ENCODE measurements at regions not wholly inside any gene's neighbourhood (a gene's known extent, or its start where the extent isn't known, plus 50 kb on each side); places are given as distances from the start of the nearest gene placed in this dataset.

DNA sequence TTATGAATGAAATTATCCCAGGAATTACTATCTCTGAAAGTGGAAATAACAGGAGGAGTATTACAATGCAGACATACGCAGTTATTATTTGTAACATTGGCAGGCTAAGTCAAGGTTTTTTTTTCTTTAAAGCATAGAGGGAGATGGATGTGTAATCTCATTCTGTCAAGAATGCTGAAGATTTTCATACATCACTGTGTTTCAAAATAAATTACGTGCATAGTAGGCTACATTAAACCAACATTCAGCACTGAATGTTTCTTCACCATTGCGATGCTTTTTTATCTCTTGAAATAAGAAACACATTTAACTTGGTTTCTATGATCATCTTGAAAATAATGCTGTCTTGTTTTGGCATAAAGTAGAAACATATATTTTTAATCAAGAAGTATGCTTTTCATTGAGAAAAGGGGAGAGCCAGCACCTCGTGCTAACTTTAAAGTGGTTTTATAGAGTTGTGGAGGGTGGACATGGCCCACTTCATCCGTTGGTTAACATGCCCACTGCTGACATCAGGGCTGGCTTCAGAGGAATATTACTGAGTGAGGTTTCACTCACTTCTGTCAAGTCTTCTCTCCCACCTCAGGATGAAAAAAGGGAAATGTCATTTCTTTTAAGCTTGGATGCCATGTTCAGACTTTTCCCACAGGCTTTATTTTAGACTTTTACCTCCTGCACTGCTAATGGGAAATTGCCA is 203.6 kb upstream of the MEF2C start:
- no peak overlapping the region for H3K9ac ChIP-seq (ENCODE audit: low read depth, low read length, poor library complexity)
- H2BK120ac ChIP-seq (ENCODE audit: low read depth, low read length) = no peak overlapping the region
- H3K23ac ChIP-seq (ENCODE audit: low read depth, low read length, poor library complexity) = no peak overlapping the region
- H3K4me2 ChIP-seq (ENCODE audit: insufficient read depth, low read length, poor library complexity, severe bottlenecking) = no peak overlapping the region
- H2AFZ ChIP-seq (ENCODE audit: low read length) = no peak overlapping the region
- H3K79me1 ChIP-seq (ENCODE audit: low read depth, low read length) = no peaks in the 10 kb centered on the region
- H3K4me1 ChIP-seq (ENCODE audit: control insufficient read depth in 2 of 2, insufficient read depth in 1 of 2, low read depth in 1 of 2, low read length in 2 of 2) = no peaks in the 10 kb centered on the region
- no peaks in the 10 kb centered on the region for H3K9me3 ChIP-seq (replicated peaks in 1 of 2; ENCODE audit: control insufficient read depth in 2 of 2, insufficient read depth in 1 of 2, low read depth in 1 of 2, low read length in 2 of 2)
- no peak overlapping the region for H2BK12ac ChIP-seq (ENCODE audit: low read length)
- DNase-seq (ENCODE audit: low spot score) = no peak
- no peak overlapping the region for H2BK15ac ChIP-seq (ENCODE audit: low read length)
- no peak overlapping the region for H4K8ac ChIP-seq (ENCODE audit: low read depth, low read length)
- no peak overlapping the region for H3K4ac ChIP-seq (ENCODE audit: low read length)
- no CpG with 5 or more reads among the region's 5 CpGs for WGBS, 2 donors (ENCODE audit: extremely low coverage in 2 of 2, insufficient read length in 2 of 2, insufficient replicate concordance in 1 of 2)
- H2BK5ac ChIP-seq (ENCODE audit: low read length) = no peak overlapping the region
- H3K27ac ChIP-seq (replicated peaks; ENCODE audit: low read length) = no peak overlapping the region
- no peak overlapping the region for H4K91ac ChIP-seq (ENCODE audit: low read depth, low read length, poor library complexity)
- no peak overlapping the region for H3K18ac ChIP-seq (ENCODE audit: low read length)
- H2AK5ac ChIP-seq (ENCODE audit: low read depth, low read length) = no peak overlapping the region
- H3K36me3 ChIP-seq (replicated peaks in 1 of 2; ENCODE audit: control insufficient read depth in 2 of 2, insufficient read depth in 2 of 2, low read length in 2 of 2) = no peaks in the 10 kb centered on the region
- no peaks in the 10 kb centered on the region for H3K27me3 ChIP-seq (ENCODE audit: control insufficient read depth in 3 of 3, insufficient read depth in 3 of 3, low read depth in 1 of 3, low read length in 3 of 3)
- H3K4me3 ChIP-seq (ENCODE audit: low read length in 2 of 2) = no peak overlapping the region
- no peak overlapping the region for H3K14ac ChIP-seq (ENCODE audit: low read length)

DNA sequence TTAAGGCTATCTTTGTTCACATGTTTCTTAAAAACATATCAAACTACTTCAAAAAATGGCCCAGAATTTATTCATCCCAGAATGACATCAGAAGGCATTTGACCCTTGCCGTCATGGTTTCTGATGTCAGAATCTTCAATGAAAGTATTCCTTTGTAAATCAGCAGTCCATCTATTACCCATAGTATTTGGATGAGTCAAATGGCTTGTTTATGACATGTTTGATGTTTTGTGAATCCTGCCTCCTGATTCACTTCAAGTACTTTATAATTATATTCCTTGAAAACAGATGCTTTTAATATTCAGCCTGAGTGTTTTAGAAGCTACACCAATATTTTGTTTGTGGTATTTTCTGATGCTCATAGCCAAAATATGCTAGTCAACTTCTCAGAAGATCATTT is 200.8 kb upstream of the MEF2C start:
- no peak overlapping the region for H2BK5ac ChIP-seq (ENCODE audit: low read length)
- no peak overlapping the region for H3K9ac ChIP-seq (ENCODE audit: low read depth, low read length, poor library complexity)
- DNase-seq (ENCODE audit: low spot score) = no peak
- no peak overlapping the region for H4K8ac ChIP-seq (ENCODE audit: low read depth, low read length)
- no peaks in the 10 kb centered on the region for H3K9me3 ChIP-seq (replicated peaks in 1 of 2; ENCODE audit: control insufficient read depth in 2 of 2, insufficient read depth in 1 of 2, low read depth in 1 of 2, low read length in 2 of 2)
- H2BK12ac ChIP-seq (ENCODE audit: low read length) = no peak overlapping the region
- no peak overlapping the region for H3K4ac ChIP-seq (ENCODE audit: low read length)
- H3K79me1 ChIP-seq (ENCODE audit: low read depth, low read length) = no peaks in the 10 kb centered on the region
- H3K4me1 ChIP-seq (ENCODE audit: control insufficient read depth in 2 of 2, insufficient read depth in 1 of 2, low read depth in 1 of 2, low read length in 2 of 2) = no peaks in the 10 kb centered on the region
- no peak overlapping the region for H2AFZ ChIP-seq (ENCODE audit: low read length)
- WGBS, 2 donors (ENCODE audit: extremely low coverage in 2 of 2, insufficient read length in 2 of 2, insufficient replicate concordance in 1 of 2) = no CpG with 5 or more reads among the region's 1 CpG
- no peak overlapping the region for H2AK5ac ChIP-seq (ENCODE audit: low read depth, low read length)
- H3K4me2 ChIP-seq (ENCODE audit: insufficient read depth, low read length, poor library complexity, severe bottlenecking) = no peak overlapping the region
- no peak overlapping the region for H2BK120ac ChIP-seq (ENCODE audit: low read depth, low read length)
- no peak overlapping the region for H2BK15ac ChIP-seq (ENCODE audit: low read length)
- H3K18ac ChIP-seq (ENCODE audit: low read length) = no peak overlapping the region
- H3K36me3 ChIP-seq (replicated peaks in 1 of 2; ENCODE audit: control insufficient read depth in 2 of 2, insufficient read depth in 2 of 2, low read length in 2 of 2) = no peaks in the 10 kb centered on the region
- no peak overlapping the region for H3K27ac ChIP-seq (replicated peaks; ENCODE audit: low read length)
- H3K23ac ChIP-seq (ENCODE audit: low read depth, low read length, poor library complexity) = no peak overlapping the region
- H3K4me3 ChIP-seq (ENCODE audit: low read length in 2 of 2) = no peak overlapping the region
- H3K27me3 ChIP-seq (ENCODE audit: control insufficient read depth in 3 of 3, insufficient read depth in 3 of 3, low read depth in 1 of 3, low read length in 3 of 3) = no peaks in the 10 kb centered on the region
- no peak overlapping the region for H4K91ac ChIP-seq (ENCODE audit: low read depth, low read length, poor library complexity)
- H3K14ac ChIP-seq (ENCODE audit: low read length) = no peak overlapping the region

DNA sequence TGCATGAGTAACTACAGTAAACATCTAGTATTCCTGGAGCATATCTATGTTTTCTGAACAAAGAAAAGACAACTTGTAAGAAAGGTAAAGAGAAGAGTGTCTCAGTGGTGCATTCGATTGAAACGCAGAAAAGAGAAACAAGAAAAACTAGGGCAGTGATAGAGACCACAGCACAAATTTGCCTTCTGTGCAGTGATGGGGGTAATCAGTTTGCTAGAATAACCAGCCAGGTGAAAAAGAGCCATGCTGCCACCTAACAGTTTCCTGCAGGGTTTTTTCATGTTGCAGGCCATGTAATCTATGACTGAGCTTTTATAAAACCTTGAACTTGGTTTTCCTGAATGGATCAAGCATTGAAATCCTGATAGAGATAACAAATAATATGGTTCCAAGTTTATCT is 198.4 kb upstream of the MEF2C start:
- WGBS, 2 donors (ENCODE audit: extremely low coverage in 2 of 2, insufficient read length in 2 of 2, insufficient replicate concordance in 1 of 2) = no CpG with 5 or more reads among the region's 2 CpGs
- no peaks in the 10 kb centered on the region for H3K9me3 ChIP-seq (replicated peaks in 1 of 2; ENCODE audit: control insufficient read depth in 2 of 2, insufficient read depth in 1 of 2, low read depth in 1 of 2, low read length in 2 of 2)
- H3K4me3 ChIP-seq (ENCODE audit: low read length in 2 of 2) = no peak overlapping the region
- DNase-seq (ENCODE audit: low spot score) = no peak
- H3K9ac ChIP-seq (ENCODE audit: low read depth, low read length, poor library complexity) = no peak overlapping the region
- no peak overlapping the region for H3K27ac ChIP-seq (replicated peaks; ENCODE audit: low read length)
- no peak overlapping the region for H2BK5ac ChIP-seq (ENCODE audit: low read length)
- H3K18ac ChIP-seq (ENCODE audit: low read length) = no peak overlapping the region
- H3K36me3 ChIP-seq (replicated peaks in 1 of 2; ENCODE audit: control insufficient read depth in 2 of 2, insufficient read depth in 2 of 2, low read length in 2 of 2) = no peaks in the 10 kb centered on the region
- no peak overlapping the region for H3K14ac ChIP-seq (ENCODE audit: low read length)
- no peak overlapping the region for H3K4me2 ChIP-seq (ENCODE audit: insufficient read depth, low read length, poor library complexity, severe bottlenecking)
- no peak overlapping the region for H4K91ac ChIP-seq (ENCODE audit: low read depth, low read length, poor library complexity)
- H3K27me3 ChIP-seq (ENCODE audit: control insufficient read depth in 3 of 3, insufficient read depth in 3 of 3, low read depth in 1 of 3, low read length in 3 of 3) = no peaks in the 10 kb centered on the region
- no peak overlapping the region for H3K23ac ChIP-seq (ENCODE audit: low read depth, low read length, poor library complexity)
- no peak overlapping the region for H2BK120ac ChIP-seq (ENCODE audit: low read depth, low read length)
- no peaks in the 10 kb centered on the region for H3K79me1 ChIP-seq (ENCODE audit: low read depth, low read length)
- no peak overlapping the region for H2BK12ac ChIP-seq (ENCODE audit: low read length)
- no peak overlapping the region for H4K8ac ChIP-seq (ENCODE audit: low read depth, low read length)
- H2AFZ ChIP-seq (ENCODE audit: low read length) = no peak overlapping the region
- no peaks in the 10 kb centered on the region for H3K4me1 ChIP-seq (ENCODE audit: control insufficient read depth in 2 of 2, insufficient read depth in 1 of 2, low read depth in 1 of 2, low read length in 2 of 2)
- H2AK5ac ChIP-seq (ENCODE audit: low read depth, low read length) = no peak overlapping the region
- H2BK15ac ChIP-seq (ENCODE audit: low read length) = no peak overlapping the region
- no peak overlapping the region for H3K4ac ChIP-seq (ENCODE audit: low read length)

DNA sequence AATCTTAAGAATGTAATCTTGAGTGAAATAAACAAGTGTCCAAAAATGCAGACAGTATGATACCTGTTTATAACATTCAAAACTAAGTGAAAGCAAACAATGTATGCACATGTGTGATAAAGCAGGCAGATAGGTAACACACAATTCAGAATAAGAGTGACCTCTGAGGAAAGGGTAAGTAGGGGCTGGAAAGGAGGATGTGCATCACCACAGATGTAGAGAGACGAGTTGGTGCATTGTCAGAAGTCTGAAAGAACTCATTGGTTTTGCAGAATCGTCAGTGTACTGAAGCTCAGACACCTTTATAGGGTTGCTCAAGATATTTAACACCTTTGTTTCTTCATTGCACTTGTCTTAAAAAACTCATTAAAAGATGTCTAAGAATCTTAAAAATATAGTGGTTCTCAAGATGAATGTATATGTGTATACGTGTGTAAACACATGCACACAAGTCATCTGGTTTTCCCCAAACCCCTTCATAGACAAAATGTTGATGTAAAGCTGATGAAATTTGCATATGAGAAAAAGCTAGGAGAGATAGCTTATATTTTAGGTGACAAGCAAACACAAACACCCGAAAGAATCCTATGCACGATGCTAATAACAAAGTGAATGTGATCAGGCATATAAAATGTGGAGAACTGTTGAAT is 197.6 kb upstream of the MEF2C start:
- Histone ChIP-seq H3K27ac (replicated peaks; ENCODE audit: low read length) (no peak overlapping the region), H3K27me3 (ENCODE audit: control insufficient read depth in 3 of 3, insufficient read depth in 3 of 3, low read depth in 1 of 3, low read length in 3 of 3) (no peaks in the 10 kb centered on the region), H3K18ac (ENCODE audit: low read length) (no peak overlapping the region), H2BK5ac (ENCODE audit: low read length) (no peak overlapping the region), H3K9ac (ENCODE audit: low read depth, low read length, poor library complexity) (no peak overlapping the region), H3K9me3 (replicated peaks in 1 of 2; ENCODE audit: control insufficient read depth in 2 of 2, insufficient read depth in 1 of 2, low read depth in 1 of 2, low read length in 2 of 2) (no peaks in the 10 kb centered on the region), H4K91ac (ENCODE audit: low read depth, low read length, poor library complexity) (no peak overlapping the region), H3K36me3 (replicated peaks in 1 of 2; ENCODE audit: control insufficient read depth in 2 of 2, insufficient read depth in 2 of 2, low read length in 2 of 2) (no peaks in the 10 kb centered on the region), H4K8ac (ENCODE audit: low read depth, low read length) (no peak overlapping the region), H3K79me1 (ENCODE audit: low read depth, low read length) (no peaks in the 10 kb centered on the region), H2BK12ac (ENCODE audit: low read length) (no peak overlapping the region), H3K4me2 (ENCODE audit: insufficient read depth, low read length, poor library complexity, severe bottlenecking) (no peak overlapping the region), H3K4me3 (ENCODE audit: low read length in 2 of 2) (no peak overlapping the region), H2AFZ (ENCODE audit: low read length) (no peak overlapping the region), H3K14ac (ENCODE audit: low read length) (no peak overlapping the region), H2BK120ac (ENCODE audit: low read depth, low read length) (no peak overlapping the region), H3K23ac (ENCODE audit: low read depth, low read length, poor library complexity) (no peak overlapping the region), H2AK5ac (ENCODE audit: low read depth, low read length) (no peak overlapping the region), H3K4me1 (ENCODE audit: control insufficient read depth in 2 of 2, insufficient read depth in 1 of 2, low read depth in 1 of 2, low read length in 2 of 2) (no peaks in the 10 kb centered on the region), H3K4ac (ENCODE audit: low read length) (no peak overlapping the region), H2BK15ac (ENCODE audit: low read length) (no peak overlapping the region)
- WGBS, 2 donors (ENCODE audit: extremely low coverage in 2 of 2, insufficient read length in 2 of 2, insufficient replicate concordance in 1 of 2) = no CpG with 5 or more reads among the region's 5 CpGs
- DNase-seq (ENCODE audit: low spot score) = no peak

All from neuronal stem cell (in vitro differentiated cells).